Posterior cingulate gyrus (tissue), 11 donors: ENCODE measurements at regions not wholly inside any gene's neighbourhood (a gene's known extent, or its start where the extent isn't known, plus 50 kb on each side); places are given as distances from the start of the nearest gene placed in this dataset.

Experiments used
- DNase-seq, 10 donors: peaks; one replicate each; pipeline versions ENCODE4 v3.0.0 to v3.0.0-alpha.2; 2020 to 2021; ENCODE audit warnings: mixed read lengths in 3 of 10
- intact Hi-C: fragments of 100-400 bp; cut with DNase I; formaldehyde crosslinking; loops from one replicate; pipeline ENCODE4 v1.15.1; 2023

GRCh38 chr15:93202405-93202804 lies 113.4 kb upstream of the RGMA start:
- DNase-seq: no peak
- intact Hi-C loops: no loop called here

GRCh38 chr15:93201940-93202339 lies 112.9 kb upstream of the RGMA start:
- DNase-seq: no peak
- intact Hi-C loops: no loop called here

- intact Hi-C loops: no loop called here
These were observed 111.8 kb upstream of the RGMA start for GRCh38 chr15:93200837-93201226.

GRCh38 chr15:93200081-93200836 lies 111.2 kb upstream of the RGMA start:
- DNase-seq: no peak
- intact Hi-C loops: no loop called here

More at GRCh38 chr15:93200837-93201226, 111.8 kb upstream of the RGMA start:
- DNase-seq: no peak

GRCh38 chr15:93196135-93196670 lies 107.2 kb upstream of the RGMA start:
- intact Hi-C loops: no loop called here
- no peak for DNase-seq

GRCh38 chr15:93195109-93195508 lies 106.1 kb upstream of the RGMA start:
- intact Hi-C loops: no loop called here
- DNase-seq: no peak

GRCh38 chr15:93190238-93190637 lies 101.2 kb upstream of the RGMA start:
- no peak for DNase-seq
- intact Hi-C loops: no loop called here

GRCh38 chr15:93189561-93189960 lies 100.5 kb upstream of the RGMA start:
- no peak for DNase-seq
- intact Hi-C loops: no loop called here

- DNase-seq: no peak
- intact Hi-C loops: no loop called here
These were observed 99.2 kb upstream of the RGMA start for GRCh38 chr15:93188236-93188635.

GRCh38 chr15:93185796-93186195 lies 96.8 kb upstream of the RGMA start:
- no peak for DNase-seq
- intact Hi-C loops: no loop called here

GRCh38 chr15:93182703-93183205 lies 93.7 kb upstream of the RGMA start:
- intact Hi-C loops: no loop called here
- DNase-seq: no peak

GRCh38 chr15:93180656-93181055 lies 91.6 kb upstream of the RGMA start:
- intact Hi-C loops: no loop called here
- no peak for DNase-seq

- intact Hi-C loops: no loop called here
These were observed 91.1 kb upstream of the RGMA start for GRCh38 chr15:93180128-93180527.

GRCh38 chr15:93179700-93180102 lies 90.7 kb upstream of the RGMA start:
- intact Hi-C loops: no loop called here
- no peak for DNase-seq

More at GRCh38 chr15:93180128-93180527, 91.1 kb upstream of the RGMA start:
- DNase-seq: no peak

- intact Hi-C loops: no loop called here
- peak in 1 of 10 donors; percentile 82 for DNase-seq
These were observed 90.1 kb upstream of the RGMA start for GRCh38 chr15:93179072-93179471.

- intact Hi-C loops: no loop called here
- DNase-seq: no peak
These were observed 89.4 kb upstream of the RGMA start for GRCh38 chr15:93178371-93178770.

GRCh38 chr15:93176065-93176464 lies 87.1 kb upstream of the RGMA start:
- intact Hi-C loops: no loop called here
- DNase-seq: no peak

- DNase-seq: no peak
- intact Hi-C loops: no loop called here
These were observed 85.8 kb upstream of the RGMA start for GRCh38 chr15:93174836-93175235.

- DNase-seq: no peak
- intact Hi-C loops: no loop called here
These were observed 84.4 kb upstream of the RGMA start for GRCh38 chr15:93173369-93173768.

GRCh38 chr15:93171476-93171875 lies 82.5 kb upstream of the RGMA start:
- intact Hi-C loops: no loop called here
- DNase-seq: no peak

- intact Hi-C loops: no loop called here
- DNase-seq: no peak
These were observed 81.3 kb upstream of the RGMA start for GRCh38 chr15:93170329-93170728.

- DNase-seq: no peak
- intact Hi-C loops: no loop called here
These were observed 79.9 kb upstream of the RGMA start for GRCh38 chr15:93168910-93169309.
